ENCODE measurements at regions not wholly inside any gene's neighbourhood (a gene's known extent, or its start where the extent isn't known, plus 50 kb on each side); places are given as distances from the start of the nearest gene placed in this dataset.

DNA sequence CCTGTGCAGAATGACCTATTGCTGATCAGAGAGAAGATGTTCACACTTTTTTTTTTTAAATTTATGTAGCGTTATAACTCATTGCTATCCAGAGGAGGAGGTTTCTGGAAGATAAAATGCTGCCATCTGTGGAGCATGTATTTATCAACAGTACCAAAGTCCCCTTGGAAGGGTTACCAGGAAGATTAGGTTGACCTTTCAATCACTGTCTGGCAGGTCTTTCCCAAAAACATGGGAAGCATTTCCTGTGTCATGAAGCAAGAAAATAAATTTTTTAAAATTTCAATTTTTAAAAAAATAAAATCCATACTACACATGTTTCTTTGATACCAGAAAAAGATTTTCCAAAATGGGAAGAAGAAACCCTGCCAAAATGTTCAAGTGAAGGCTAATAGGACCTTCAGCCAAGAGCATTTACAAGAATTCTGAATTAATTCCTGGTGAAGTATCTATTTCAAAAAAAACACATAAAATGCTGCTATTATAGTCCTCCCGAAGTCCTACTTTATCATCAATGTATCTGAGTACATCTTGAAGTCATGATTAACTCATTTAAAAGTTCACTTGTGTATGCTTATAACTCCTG, 143.9 kb upstream of the RND3 start:
- no peak for FAIRE-seq

GRCh38 chr2:150630587-150631235, 143.2 kb upstream of the RND3 start:
- no peak for FAIRE-seq

GRCh38 chr2:150627526-150627925, 140.1 kb upstream of the RND3 start:
- FAIRE-seq: no peak

DNA sequence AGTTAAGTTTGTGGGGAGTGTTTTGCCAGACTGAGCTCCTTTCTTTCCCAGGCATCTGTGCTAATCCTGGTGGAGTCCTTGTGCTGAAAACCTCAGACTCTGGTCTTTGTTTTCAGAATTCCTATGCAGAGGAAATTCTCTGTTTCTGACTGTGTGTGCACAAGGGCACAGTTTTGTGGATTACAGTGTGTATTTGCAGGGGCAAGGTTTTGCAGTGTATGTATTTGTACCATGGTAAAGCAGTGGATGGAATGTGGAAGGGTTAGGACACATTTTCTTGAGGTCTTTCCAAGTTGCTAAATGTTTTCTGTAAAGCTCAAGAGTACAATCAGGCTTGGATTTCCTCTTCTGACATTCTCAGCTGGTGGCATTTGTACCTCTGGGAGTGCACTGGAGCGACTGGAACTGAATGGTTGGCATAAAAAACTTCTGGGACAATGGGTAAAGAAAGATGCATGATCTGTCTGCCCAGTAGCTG, 139.5 kb upstream of the RND3 start:
- FAIRE-seq: no peak

GRCh38 chr2:150625741-150626140, 138.3 kb upstream of the RND3 start:
- no peak for FAIRE-seq

DNA sequence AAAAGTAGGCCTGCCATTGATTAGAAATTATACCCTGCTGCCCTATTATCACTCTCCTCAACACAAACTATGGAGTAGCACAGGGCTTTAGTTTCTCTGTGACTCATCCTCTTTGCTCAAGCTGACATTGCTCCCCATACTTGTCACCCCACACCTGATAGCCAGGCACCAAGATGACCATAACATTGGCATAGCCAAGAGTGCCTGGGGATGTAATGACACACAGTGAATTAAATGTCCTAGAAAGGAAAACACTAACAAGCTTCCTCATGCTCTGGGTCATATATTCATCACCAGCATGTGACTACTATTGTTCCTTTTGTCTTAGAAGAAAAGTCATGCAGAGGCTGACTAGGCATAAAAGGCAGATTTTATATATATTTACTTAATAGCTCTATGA, 137.8 kb upstream of the RND3 start:
- FAIRE-seq: no peak

DNA sequence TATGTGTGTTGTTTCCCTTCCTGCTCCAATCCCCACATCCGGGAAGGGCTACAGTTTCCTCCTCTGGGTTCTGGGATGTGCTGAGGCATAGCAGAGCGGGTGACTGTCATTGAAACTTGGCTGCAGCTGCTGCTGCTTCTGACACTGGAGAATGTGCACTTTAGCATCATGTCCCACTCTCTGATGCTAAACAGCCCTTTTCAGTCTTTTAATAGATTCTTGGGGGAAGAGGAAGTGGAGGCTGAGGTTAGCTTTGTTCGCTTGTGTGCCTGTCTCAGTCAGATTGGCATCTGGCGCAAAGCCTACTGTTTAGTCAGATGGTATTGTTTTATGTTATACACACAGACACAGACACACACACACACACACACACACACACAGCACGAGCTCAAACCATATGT, 136.5 kb upstream of the RND3 start:
- FAIRE-seq: no peak

DNA sequence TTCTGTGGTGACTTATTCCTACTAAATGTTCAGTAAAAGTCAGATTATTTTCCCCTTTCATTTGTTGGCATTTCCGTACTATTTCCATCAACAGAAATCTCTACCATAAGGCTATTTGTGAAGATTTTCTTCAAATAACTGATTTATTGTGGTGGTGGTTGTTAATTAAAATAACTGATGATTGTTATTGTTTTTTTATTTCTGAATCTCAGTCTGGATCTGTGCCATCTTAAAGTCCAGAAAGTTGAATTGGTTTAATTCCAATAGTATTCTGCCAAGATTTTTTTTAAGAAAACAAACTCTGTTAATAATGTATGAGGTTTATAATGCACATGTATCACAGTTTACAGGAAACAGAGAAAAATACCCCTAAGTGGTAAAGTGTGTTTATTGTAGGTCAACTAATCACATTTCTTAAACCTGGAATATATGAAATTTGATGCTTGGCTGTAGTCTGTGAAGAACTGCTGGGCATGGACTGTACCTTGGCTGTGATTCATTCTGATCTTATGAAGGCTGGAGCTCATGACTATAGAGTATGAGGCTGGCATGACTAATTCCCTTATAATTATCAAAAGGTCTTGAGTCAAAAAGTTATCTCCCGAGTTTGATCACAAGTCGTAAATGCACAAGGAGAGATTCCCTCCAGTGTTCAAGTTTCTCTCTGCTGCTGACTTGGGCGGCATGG, 134.2 kb upstream of the RND3 start:
- FAIRE-seq: no peak

GRCh38 chr2:150620855-150621254, 133.4 kb upstream of the RND3 start:
- no peak for FAIRE-seq

GRCh38 chr2:150620416-150620815, 132.9 kb upstream of the RND3 start:
- no peak for FAIRE-seq

DNA sequence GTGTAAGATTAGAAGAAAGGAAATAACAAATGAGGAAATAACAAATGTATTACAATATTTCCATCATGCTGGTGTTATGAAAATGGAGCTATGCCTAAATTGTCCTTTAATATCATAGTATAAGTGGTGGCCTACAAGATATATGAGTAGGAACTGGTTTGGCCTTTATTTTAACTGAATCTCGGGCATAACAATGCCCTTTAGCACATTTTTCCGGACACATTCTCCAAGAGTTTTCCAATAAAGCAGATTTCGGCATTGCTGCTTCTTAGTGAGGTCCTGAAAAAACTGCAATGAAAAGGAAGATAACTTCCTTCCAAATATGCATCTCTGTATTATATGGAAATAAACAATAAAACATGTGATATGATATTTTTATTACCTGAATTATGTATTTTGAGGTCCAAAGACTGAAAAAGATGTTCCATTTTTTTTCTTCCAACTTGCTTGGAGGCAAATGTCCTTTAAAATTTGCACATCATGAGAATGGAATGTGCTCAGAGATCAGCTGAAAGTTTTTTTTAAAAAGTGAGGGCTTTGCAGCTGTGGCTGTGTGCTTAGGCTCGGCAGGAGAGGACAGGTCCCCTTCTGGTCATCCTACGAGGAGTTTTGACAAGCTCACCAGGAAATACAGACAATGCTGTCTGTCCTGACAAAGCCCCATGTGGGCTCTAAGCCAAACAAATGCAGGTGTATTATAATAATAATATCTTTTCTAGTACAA, 132.3 kb upstream of the RND3 start:
- no peak for FAIRE-seq

GRCh38 chr2:150618245-150618895, 130.9 kb upstream of the RND3 start:
- no peak for FAIRE-seq

DNA sequence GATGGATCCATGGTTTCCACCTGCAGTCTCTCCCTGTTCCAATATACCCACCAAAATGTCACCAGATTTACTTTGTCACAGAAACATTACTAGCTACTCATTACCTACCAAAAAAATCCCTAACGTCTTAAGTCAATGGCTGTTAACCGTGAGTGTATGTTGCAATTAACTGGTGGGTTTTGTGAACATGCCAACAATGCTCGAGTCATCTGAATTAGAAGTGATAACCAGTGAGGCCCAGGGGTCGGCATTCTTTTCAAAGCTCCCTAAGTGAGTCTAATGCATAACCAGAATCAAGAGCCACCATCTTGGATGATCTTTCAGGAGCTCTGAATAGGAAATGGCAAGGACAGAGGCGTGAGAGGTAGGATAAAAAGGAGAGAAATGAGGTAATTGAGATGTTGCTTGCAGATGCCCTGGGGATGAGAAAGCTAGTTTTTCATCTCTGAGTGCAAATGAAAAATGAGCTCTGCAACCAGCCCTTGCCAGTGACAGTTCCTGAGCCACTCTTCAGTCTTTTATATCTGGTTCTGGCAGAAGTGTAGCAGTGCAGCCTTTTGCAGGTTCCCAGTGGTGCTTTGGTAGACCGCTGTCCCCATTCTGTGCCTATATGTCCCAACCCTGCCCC, 130.0 kb upstream of the RND3 start:
- FAIRE-seq: no peak

DNA sequence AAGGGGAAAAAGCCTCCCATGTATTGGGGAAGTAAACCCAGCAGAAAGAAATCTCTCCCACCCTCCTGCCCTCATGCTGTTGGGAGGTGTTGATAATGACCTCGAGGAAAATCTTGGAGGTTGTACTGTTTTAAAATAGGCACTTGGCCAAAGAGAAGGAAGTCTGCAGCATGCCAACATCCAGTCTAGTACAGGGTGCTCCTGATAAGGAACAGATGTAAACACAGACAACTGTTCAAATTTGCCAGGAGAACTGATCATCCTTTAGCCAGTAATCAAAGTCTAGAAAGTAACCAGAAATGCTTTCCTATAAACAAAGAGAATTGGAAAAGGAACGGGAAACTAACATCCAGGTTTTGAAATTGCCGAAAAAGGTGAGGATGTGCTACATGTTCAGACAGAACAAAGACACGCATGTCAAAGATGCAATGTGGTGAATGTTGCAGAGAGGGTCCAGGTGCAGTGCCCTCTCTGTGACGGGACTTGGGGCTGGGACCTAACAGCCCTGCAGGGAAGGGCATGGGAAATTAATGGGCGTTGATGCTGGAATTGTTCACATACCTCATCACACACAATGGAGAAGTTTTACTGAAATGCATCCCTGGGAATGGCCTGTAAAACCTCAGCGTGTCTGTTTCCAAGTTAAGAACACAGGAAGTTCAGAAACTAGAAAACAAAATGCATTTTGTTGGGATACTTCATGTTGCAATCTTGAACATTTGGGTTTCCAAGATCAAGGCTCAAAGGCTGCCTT, 125.7 kb upstream of the RND3 start:
- FAIRE-seq: no peak

DNA sequence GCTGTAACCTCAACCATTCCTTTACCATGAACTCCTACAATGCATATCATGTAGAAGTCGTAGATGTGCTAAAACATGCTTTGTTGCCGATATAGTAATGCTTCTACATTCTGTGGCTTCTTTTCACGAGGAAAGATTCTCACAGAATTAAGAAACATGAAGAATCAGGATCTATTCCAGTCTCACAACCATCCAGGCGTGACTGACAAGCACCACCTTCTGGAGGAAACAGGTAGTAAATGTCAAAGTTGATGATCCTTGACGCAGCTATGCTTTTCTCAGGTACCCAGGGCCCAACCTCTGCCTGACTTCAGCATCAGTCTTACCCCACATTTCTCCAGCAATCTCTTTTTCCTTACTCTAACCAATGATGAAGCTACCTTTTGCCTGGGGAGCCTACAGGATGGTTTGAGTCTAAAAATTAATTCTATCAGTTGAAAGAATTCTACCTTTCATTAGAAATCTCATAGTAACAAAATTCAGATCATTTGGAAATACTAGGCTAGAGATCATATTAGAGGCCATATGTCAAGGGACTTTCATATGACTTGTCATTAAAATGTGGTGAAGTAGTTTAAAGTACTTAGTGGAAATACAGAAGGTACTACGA, 123.3 kb upstream of the RND3 start:
- no peak for FAIRE-seq

GRCh38 chr2:150609831-150610582, 122.5 kb upstream of the RND3 start:
- no peak for FAIRE-seq

GRCh38 chr2:150608341-150608740, 120.9 kb upstream of the RND3 start:
- no peak for FAIRE-seq

GRCh38 chr2:150607390-150607811, 119.9 kb upstream of the RND3 start:
- FAIRE-seq: no peak

DNA sequence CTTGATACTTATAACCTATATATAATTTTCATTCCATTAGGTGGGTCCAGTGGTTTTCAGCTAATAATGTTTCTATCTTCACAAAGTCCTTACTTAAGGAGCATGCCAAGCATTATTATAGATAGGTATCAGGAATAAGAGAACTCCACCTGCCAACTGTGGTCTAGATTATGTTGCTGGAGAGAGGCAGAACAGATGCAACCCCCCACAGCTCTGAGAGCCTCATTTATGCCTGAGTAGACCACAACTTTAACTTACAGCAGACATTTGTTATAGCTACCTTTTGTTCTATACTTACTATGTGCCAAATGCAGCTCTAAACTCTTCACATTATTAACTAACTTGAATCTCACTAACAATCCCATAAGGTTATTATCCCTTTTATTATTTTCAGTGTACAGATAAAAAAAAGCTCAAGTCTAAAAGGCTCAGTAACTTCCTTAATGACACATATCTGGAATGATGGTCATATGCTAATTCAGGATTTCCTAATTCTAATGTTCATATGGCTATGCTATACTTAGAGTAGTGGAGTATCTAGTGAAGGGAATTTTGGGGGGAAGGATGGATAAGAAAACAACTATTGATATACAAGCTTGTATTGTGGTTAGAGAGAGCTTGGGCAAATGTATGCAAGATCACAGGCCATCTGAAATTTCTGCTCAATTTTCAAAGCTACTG, 119.1 kb upstream of the RND3 start:
- no peak for FAIRE-seq

GRCh38 chr2:150605664-150606063, 118.2 kb upstream of the RND3 start:
- FAIRE-seq: no peak
